HEK293T (cell line): ENCODE measurements at regions not wholly inside any gene's neighbourhood (a gene's known extent, or its start where the extent isn't known, plus 50 kb on each side); places are given as distances from the start of the nearest gene placed in this dataset.

Experiments
- BHLHE40 ChIP-seq: fragments of 450-650 bp; IDR thresholded peaks from 2 replicates; pipeline ENCODE4 v1.6.1; 2016; ENCODE audit warnings: mild to moderate bottlenecking, moderate library complexity, borderline replicate concordance
- ELF4 ChIP-seq: fragments of 450-650 bp; IDR thresholded peaks from 2 replicates; pipeline ENCODE4 v1.6.1; 2017; ENCODE audit warnings: antibody characterized with exemption
- FOXK2 ChIP-seq: fragments of 450-650 bp; IDR thresholded peaks from 2 replicates; pipeline ENCODE4 v1.6.1; 2016; ENCODE audit warnings: mild to moderate bottlenecking
- FOXM1 ChIP-seq: fragments of 450-650 bp; IDR thresholded peaks from 2 replicates; pipeline ENCODE4 v1.6.1; 2017; ENCODE audit warnings: mild to moderate bottlenecking, borderline replicate concordance
- L3MBTL2 ChIP-seq: fragments of 450-650 bp; conservative IDR thresholded peaks from 2 replicates; pipeline ENCODE4 v1.6.1; 2016; ENCODE audit warnings: mild to moderate bottlenecking
- LEF1 ChIP-seq: fragments of 450-650 bp; IDR thresholded peaks from 2 replicates; pipeline ENCODE4 v1.6.1; 2017; ENCODE audit warnings: mild to moderate bottlenecking, borderline replicate concordance
- SP1 ChIP-seq: fragments of 450-650 bp; IDR thresholded peaks from 2 replicates; pipeline ENCODE4 v1.6.1; 2017
- SUZ12 ChIP-seq: fragments of 450-650 bp; IDR thresholded peaks from 2 replicates; pipeline ENCODE4 v1.6.1; 2016; ENCODE audit warnings: mild to moderate bottlenecking
- TARDBP ChIP-seq: fragments of 450-650 bp; IDR thresholded peaks from 2 replicates; pipeline ENCODE4 v1.6.1; 2016

DNA sequence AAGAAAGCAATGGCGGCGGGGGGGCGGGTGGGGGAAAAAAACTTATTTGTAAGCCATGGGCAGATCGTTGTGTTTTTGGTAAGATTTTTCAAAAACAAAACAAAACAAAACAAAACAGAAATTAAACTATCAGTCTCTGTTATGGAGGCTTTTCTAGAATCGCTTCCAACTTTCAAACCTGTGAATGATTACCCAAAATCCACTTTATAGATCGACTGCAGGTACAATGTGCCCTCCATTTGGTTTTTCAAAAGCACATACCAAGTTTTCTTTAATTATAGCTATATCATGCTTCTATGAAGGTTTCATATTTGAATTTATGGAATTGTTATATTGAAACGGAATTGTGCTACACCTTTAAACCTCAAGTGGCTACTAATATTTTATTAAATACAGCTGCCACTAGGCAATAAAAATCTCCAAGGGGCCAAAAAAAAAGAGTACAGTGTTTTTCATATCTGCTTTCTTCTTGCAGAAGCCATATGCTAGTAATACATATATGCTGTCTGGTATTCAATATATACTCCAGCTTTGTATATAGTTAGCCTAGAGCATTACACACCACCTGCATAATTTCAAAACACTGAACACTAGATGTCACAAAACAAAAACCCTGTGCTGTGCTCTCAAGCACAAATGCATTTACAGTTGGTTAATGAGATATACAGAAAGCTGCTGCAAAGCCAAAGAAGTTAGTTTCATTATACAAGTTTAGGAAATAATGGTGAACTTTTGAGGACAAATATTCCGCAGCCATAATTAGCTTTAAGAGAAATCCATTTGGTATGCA, 683.8 kb upstream of the NR2F2 start:
- no peak for TF ChIP-seq TARDBP
- TF ChIP-seq FOXM1: no peak
- no peak for TF ChIP-seq BHLHE40
- TF ChIP-seq LEF1: no peak
- TF ChIP-seq ELF4: no peak
- TF ChIP-seq SP1: no peak
- TF ChIP-seq FOXK2: no peak
- no peak for TF ChIP-seq SUZ12
- TF ChIP-seq L3MBTL2: no peak
